ENCODE measurements at regions not wholly inside any gene's neighbourhood (a gene's known extent, or its start where the extent isn't known, plus 50 kb on each side); places are given as distances from the start of the nearest gene placed in this dataset.

- H3K27ac ChIP-seq = no peak overlapping the region
- TF ChIP-seq ZFX (IDR thresholded peaks at IDR 0.05; ENCODE audit: borderline replicate concordance) = no peak
- no peak for TF ChIP-seq CTCF (IDR thresholded peaks at IDR 0.05)
Observed at GRCh38 chr10:83654689-83655088, 484.6 kb upstream of the GHITM start.

GRCh38 chr10:83656924-83657323, 482.4 kb upstream of the GHITM start:
- TF ChIP-seq CTCF (IDR thresholded peaks at IDR 0.05) (no peak), ZFX (IDR thresholded peaks at IDR 0.05; ENCODE audit: borderline replicate concordance) (no peak)
- no peak overlapping the region for H3K27ac ChIP-seq

- no peak overlapping the region for H3K27ac ChIP-seq
- TF ChIP-seq ZFX (IDR thresholded peaks at IDR 0.05; ENCODE audit: borderline replicate concordance) (no peak), CTCF (IDR thresholded peaks at IDR 0.05) (no peak)
Observed at GRCh38 chr10:83657487-83657886, 481.8 kb upstream of the GHITM start.

GRCh38 chr10:83663918-83664317, 475.4 kb upstream of the GHITM start:
- H3K27ac ChIP-seq = no peak overlapping the region
- TF ChIP-seq CTCF (IDR thresholded peaks at IDR 0.05) (no peak), ZFX (IDR thresholded peaks at IDR 0.05; ENCODE audit: borderline replicate concordance) (no peak)

GRCh38 chr10:83666762-83667161, 472.5 kb upstream of the GHITM start:
- TF ChIP-seq CTCF (IDR thresholded peaks at IDR 0.05) = no peak
- no peak for TF ChIP-seq ZFX (IDR thresholded peaks at IDR 0.05; ENCODE audit: borderline replicate concordance)

GRCh38 chr10:83667594-83667993, 471.7 kb upstream of the GHITM start:
- no peak overlapping the region for H3K27ac ChIP-seq
- TF ChIP-seq ZFX (IDR thresholded peaks at IDR 0.05; ENCODE audit: borderline replicate concordance) (no peak), CTCF (IDR thresholded peaks at IDR 0.05) (no peak)

More at GRCh38 chr10:83666762-83667161, 472.5 kb upstream of the GHITM start:
- no peak overlapping the region for H3K27ac ChIP-seq

GRCh38 chr10:83673316-83673715, 466.0 kb upstream of the GHITM start:
- TF ChIP-seq CTCF (IDR thresholded peaks at IDR 0.05) (no peak), ZFX (IDR thresholded peaks at IDR 0.05; ENCODE audit: borderline replicate concordance) (no peak)
- no peak overlapping the region for H3K27ac ChIP-seq
